ENCODE measurements at regions not wholly inside any gene's neighbourhood (a gene's known extent, or its start where the extent isn't known, plus 50 kb on each side); places are given as distances from the start of the nearest gene placed in this dataset.

GRCh38 chr10:128722947-128723346 lies 596.7 kb upstream of the MKI67 start:
- DNase-seq (ENCODE audit: low read depth in 3 of 3, low spot score in 2 of 3) = no peak

GRCh38 chr10:128723631-128724205 lies 597.5 kb upstream of the MKI67 start:
- DNase-seq (ENCODE audit: low read depth in 3 of 3, low spot score in 2 of 3) = no peak

DNA sequence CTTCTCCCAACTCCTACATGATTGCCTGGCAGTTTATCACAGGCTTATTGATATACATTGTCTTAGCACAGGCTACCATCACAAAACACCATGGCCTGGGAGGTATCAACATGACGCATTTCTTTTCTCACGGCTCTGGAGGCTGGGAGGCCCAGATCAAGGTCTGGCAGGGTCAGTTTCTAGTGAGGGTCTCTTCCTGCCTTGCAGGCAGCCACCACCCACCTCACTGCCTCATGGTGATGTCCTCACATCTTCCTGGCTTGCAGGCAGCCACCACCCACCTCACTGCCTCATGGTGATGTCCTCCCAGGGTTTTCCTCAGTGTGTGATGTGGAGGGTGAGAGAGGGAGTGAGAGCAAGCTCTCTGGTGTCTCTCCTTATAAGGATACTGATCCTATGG lies 599.3 kb upstream of the MKI67 start:
- DNase-seq (ENCODE audit: low read depth in 3 of 3, low spot score in 2 of 3) = no peak

DNA sequence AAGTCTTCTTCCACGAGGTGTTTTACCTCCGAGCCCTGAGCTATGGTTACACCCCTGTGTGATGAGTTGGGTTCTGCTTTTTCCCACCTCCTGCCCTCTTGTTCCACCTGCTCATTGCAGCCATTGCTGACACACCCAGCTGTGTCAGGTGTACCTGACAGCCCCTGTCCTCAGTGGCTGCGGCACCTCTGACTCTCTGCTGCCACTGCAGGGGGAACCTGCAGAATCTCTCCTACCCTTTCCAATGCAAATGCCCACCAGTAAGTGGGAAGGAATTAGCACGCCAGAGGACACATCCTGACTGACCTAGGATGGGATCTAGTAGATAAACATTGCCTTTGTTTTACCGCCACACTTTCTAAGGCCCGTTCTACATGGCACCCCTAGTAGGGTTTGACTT lies 600.9 kb upstream of the MKI67 start:
- no peak for DNase-seq (ENCODE audit: low read depth in 3 of 3, low spot score in 2 of 3)

DNA sequence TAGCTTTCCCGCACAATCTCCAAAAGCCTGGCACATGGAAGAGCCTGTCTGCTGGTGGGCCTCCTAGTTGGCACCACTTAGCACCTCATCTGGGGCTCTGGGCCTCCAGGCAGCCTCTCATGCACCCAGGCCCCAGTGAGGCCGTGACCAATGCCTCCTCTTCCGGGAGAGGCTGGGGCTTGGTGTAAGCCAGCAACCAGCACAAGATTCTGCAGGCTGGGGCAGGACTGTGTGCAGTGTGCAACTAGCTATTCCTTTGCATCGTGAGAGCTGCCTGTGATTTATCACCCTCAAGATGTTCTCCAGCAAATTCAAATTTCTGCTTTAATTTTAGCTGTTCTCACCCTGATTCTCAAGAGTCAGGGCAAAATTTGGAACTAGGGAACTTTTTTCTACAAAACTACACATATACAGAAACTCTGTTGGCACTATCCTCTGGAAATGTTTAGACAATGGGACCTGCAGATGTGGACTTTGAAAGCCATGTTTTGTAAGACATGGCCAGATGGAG lies 603.7 kb upstream of the MKI67 start:
- DNase-seq (ENCODE audit: low read depth in 3 of 3, low spot score in 2 of 3) = no peak

DNA sequence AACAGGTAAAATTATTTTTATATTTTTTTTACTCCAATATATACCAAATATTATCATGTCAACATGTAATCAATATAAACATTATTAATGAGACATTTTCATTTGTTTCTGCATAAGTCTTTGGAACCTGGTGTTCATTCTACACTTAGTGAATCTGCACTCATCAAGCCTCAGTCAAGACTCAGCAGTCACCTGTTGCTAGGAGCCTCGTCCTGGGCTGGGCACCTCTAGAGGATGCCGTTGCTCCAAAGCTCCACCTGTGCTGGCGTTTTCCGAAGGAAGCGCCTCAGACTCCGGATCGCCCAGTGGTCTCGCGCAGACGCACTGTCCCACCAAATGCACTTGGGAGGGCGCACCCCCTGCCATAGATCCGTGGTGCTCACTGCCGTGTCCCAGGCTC lies 604.7 kb upstream of the MKI67 start:
- no peak for DNase-seq (ENCODE audit: low read depth in 3 of 3, low spot score in 2 of 3)

GRCh38 chr10:128734161-128734560 lies 607.9 kb upstream of the MKI67 start:
- no peak for DNase-seq (ENCODE audit: low read depth in 3 of 3, low spot score in 2 of 3)

GRCh38 chr10:128734734-128735133 lies 608.5 kb upstream of the MKI67 start:
- DNase-seq (ENCODE audit: low read depth in 3 of 3, low spot score in 2 of 3) = no peak

GRCh38 chr10:128735996-128736395 lies 609.8 kb upstream of the MKI67 start:
- no peak for DNase-seq (ENCODE audit: low read depth in 3 of 3, low spot score in 2 of 3)

DNA sequence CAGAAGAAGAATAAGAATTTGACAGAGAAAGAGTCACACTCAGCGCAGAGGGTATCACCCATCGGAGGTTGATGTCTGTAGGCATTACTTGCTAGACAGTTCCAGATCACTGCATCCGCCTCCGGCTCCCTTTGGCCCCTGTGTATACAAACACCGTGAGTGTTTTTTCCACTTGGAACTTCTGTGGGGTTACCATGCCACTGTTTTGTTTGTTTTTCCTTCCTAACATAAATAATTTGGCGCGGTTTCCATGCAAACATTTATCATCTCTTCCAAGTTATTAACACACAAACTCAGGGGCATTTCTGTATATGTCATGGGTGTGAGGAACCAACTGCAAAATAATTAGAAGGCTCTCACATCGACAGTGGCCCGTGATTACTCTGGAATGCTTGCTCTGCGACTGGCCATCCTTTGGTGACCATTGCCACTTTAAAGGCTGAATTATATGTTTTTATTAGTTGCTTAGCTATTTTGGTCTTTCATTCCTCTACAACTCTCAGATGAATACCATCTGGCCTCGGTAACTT lies 612.2 kb upstream of the MKI67 start:
- no peak for DNase-seq (ENCODE audit: low read depth in 3 of 3, low spot score in 2 of 3)

GRCh38 chr10:128739930-128740329 lies 613.7 kb upstream of the MKI67 start:
- DNase-seq (ENCODE audit: low read depth in 3 of 3, low spot score in 2 of 3) = no peak

GRCh38 chr10:128741180-128741579 lies 615.0 kb upstream of the MKI67 start:
- no peak for DNase-seq (ENCODE audit: low read depth in 3 of 3, low spot score in 2 of 3)

DNA sequence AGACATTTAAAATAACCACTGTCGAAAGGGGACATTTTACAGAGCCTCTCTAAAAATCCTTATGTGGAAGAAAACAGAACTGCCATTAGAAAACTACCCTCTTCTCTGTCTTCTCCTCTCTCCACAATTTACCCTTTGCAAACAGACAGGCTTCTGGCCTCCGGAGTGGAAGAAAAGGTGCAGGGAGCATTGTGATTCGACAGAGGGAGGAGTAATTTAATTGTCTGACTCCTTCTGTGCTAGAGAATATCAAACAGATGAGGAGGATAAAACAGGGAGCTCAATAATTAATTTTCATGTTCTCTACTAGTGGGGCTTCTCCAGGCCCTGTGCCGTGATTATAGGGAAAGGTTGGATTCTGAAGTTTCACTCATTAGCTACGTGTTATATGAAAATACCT lies 615.5 kb upstream of the MKI67 start:
- DNase-seq (ENCODE audit: low read depth in 3 of 3, low spot score in 2 of 3) = no peak

- DNase-seq (ENCODE audit: low read depth in 3 of 3, low spot score in 2 of 3) = no peak
These were observed 617.9 kb upstream of the MKI67 start for GRCh38 chr10:128744092-128744491.

- no peak for DNase-seq (ENCODE audit: low read depth in 3 of 3, low spot score in 2 of 3)
These were observed 618.6 kb upstream of the MKI67 start for GRCh38 chr10:128744811-128745305.

DNA sequence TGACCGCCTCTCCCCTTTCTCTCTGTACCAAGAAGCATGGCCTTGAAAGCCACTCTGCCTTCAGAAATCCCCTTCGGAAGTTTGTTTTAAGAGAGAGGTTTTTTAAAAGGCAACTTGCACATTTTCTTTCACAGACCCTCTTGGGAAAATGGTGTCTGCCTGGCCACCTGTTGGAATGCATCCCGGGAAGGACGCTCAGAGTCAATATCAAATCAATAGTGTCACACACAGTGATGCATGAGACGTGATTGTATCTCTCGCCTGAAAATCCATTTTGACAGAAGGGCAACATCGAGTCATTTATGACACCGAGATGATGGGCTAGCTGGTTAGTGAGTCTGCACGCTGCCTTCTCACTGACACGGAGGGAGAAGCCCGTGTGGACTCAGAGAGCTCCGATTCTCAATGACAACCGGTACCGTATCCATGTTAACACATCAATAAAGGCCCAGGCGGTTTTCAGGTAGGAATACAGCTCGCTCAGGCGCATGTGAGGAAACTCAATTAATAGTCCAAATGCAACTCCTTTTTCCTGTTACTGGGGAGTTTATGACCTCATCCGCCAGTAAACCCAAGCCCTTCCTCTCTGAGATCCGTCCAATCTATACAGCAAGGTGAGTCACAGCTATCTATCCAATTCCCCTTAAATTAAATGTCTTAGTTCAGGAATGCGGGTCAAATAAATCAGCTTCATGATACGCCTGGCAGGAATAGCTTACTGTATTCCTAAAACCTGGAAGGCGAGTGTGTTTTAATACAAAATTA lies 621.5 kb upstream of the MKI67 start:
- no peak for DNase-seq (ENCODE audit: low read depth in 3 of 3, low spot score in 2 of 3)

DNA sequence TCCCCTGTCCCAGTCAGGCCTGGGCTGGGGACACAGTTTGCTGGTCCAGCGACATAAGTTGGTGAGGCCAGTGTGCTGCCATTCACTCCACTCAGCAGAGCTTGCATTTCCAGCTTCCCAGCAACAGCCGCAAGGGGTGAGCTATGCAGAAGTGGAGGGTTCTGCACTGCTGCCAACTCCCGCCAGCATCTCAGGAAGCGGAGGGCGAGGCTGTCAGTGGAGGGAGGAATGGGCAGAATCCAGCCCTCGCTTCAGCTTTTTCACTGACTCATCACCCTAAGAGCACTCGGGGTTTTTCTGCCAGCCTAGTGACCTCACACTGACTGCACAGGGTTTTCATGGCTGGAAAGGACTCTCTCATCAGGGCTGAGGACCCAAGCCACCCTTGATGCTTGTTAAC lies 625.1 kb upstream of the MKI67 start:
- no peak for DNase-seq (ENCODE audit: low read depth in 3 of 3, low spot score in 2 of 3)

GRCh38 chr10:128751851-128752250 lies 625.6 kb upstream of the MKI67 start:
- DNase-seq (ENCODE audit: low read depth in 3 of 3, low spot score in 2 of 3) = no peak

DNA sequence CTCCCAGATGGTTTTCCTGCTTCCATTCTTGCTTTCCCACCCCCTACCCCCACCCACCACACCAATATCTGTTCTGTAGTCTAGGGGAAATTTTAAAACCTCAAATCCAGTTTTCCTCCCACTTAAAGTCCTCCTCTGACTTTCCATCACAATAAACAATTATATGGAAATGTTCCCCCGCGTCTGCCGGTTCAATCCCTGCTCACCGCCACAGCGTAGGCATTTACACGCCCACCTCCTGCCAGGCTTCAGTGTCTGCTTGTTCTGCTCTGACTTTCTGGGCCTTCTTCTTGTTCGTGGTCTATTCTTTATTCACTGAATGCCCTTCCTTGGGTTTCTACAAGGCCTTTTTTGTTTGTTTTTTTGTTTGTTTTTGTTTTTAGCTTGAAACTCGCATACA lies 633.0 kb upstream of the MKI67 start:
- DNase-seq (ENCODE audit: low read depth in 3 of 3, low spot score in 2 of 3) = no peak

DNA sequence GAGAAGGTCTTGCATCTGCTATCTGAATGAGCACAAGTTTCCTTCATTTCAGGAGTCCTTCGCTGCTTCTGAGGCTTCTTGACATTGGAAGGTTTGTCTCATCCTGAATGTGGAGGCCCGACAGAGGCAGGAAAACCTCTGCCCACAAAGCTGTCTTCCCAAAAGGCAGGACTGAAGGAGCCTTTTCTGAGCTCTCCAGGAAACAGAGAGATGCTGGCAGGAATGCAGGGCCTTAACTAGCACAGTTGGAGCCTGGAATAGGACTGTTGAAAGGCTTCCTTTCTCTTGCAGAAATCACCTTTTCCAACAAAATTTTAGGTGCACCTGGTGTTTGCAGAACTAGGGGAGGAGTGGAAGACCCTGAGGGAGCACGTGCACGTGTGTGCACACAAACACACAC lies 637.4 kb upstream of the MKI67 start:
- no peak for DNase-seq (ENCODE audit: low read depth in 3 of 3, low spot score in 2 of 3)

- DNase-seq (ENCODE audit: low read depth in 3 of 3, low spot score in 2 of 3) = no peak
These were observed 638.0 kb upstream of the MKI67 start for GRCh38 chr10:128764190-128764589.

DNA sequence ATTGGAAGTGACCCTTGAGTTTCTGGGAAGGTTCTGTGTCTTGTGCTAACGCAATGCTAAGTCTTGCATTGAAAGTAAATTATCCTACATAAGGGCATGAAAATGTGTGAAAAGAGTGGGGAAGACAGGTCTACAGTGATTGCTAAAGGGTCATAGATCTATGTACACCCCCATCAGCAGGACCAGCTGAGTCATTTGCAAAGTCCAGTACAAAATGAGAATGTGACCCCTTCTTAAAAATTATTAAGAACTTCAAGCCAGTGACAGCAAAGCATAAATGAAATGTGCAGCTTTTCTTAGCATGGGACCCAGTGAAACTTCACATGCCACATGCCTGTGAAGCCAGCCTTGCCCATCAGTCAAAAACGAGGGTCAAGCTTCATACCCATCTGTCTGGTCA lies 640.7 kb upstream of the MKI67 start:
- DNase-seq (ENCODE audit: low read depth in 3 of 3, low spot score in 2 of 3) = no peak

All from right renal cortex interstitium (tissue), 3 donors.